Thyroid gland (tissue), 4 donors: ENCODE measurements at regions not wholly inside any gene's neighbourhood (a gene's known extent, or its start where the extent isn't known, plus 50 kb on each side); places are given as distances from the start of the nearest gene placed in this dataset.

ENCODE experiments used
- POLR2A ChIP-seq, 2 donors: fragments of 450-650 bp; IDR thresholded peaks; one replicate each; pipeline ENCODE4 v1.6.1; 2017; ENCODE audit warnings: antibody characterized with exemption in 2 of 2, mild to moderate bottlenecking in 2 of 2, moderate library complexity in 1 of 2
- TF ChIP-seq, protein P1 (sequence below), 6 experiments: fragments of 200-600 bp in 3 of 6; fragments of 450-650 bp in 3 of 6; sonication (generic) in 3 of 6; IDR thresholded peaks; one replicate each; pipeline ENCODE4 v1.5.1; 2016 to 2019; ENCODE audit warnings: antibody characterized with exemption in 6 of 6, mild to moderate bottlenecking in 2 of 6, inconsistent platforms in 1 of 6, moderate library complexity in 1 of 6

DNA sequence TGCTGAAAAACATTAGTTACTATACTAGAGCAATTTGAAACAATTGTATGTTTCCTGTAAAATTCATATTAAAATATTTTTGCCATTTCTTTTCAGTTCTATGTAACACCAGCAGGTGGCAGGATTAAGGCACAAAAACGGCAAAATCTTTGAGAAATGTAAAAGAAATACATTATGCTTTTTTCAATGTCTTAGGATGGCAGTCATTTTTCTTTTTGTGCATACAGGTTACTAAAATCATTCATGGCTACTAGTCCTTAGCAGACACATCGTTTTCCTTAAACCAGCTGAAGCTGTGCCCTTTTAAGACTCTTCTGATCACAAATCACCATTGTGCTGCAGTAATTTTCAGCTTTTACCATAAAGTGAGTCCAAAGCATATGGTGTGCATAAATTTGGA is 800.7 kb upstream of the SLITRK5 start:
- TF ChIP-seq POLR2A (IDR thresholded peaks at IDR 0.05): no peak
- TF ChIP-seq, protein P1, sequence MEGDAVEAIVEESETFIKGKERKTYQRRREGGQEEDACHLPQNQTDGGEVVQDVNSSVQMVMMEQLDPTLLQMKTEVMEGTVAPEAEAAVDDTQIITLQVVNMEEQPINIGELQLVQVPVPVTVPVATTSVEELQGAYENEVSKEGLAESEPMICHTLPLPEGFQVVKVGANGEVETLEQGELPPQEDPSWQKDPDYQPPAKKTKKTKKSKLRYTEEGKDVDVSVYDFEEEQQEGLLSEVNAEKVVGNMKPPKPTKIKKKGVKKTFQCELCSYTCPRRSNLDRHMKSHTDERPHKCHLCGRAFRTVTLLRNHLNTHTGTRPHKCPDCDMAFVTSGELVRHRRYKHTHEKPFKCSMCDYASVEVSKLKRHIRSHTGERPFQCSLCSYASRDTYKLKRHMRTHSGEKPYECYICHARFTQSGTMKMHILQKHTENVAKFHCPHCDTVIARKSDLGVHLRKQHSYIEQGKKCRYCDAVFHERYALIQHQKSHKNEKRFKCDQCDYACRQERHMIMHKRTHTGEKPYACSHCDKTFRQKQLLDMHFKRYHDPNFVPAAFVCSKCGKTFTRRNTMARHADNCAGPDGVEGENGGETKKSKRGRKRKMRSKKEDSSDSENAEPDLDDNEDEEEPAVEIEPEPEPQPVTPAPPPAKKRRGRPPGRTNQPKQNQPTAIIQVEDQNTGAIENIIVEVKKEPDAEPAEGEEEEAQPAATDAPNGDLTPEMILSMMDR (IDR thresholded peaks at IDR 0.05): peak in 5 of 6 experiments; percentile 23 to 65 (median 54)
